Panc1 (cell line): ENCODE measurements at regions not wholly inside any gene's neighbourhood (a gene's known extent, or its start where the extent isn't known, plus 50 kb on each side); places are given as distances from the start of the nearest gene placed in this dataset.

Experiments
- CTCF ChIP-seq: fragments of 450-650 bp; IDR thresholded peaks from 2 replicates; pipeline ENCODE4 v1.5.1; 2017; ENCODE audit warnings: mild to moderate bottlenecking
- POLR2AphosphoS5 ChIP-seq: IDR thresholded peaks from 2 replicates; pipeline ENCODE4 v1.6.1; 2012; ENCODE audit warnings: mild to moderate bottlenecking, low read depth, low read length, moderate library complexity
- REST ChIP-seq, 2 experiments: IDR thresholded peaks; 2 replicates each; pipeline ENCODE4 v1.6.1; 2011 to 2012; ENCODE audit warnings: low read depth in 2 of 2, control low read depth in 1 of 2, low read length in 1 of 2, mild to moderate bottlenecking in 1 of 2, moderate library complexity in 1 of 2; ENCODE audit not compliant: insufficient read depth in 1 of 2
- TCF7L2 ChIP-seq: IDR thresholded peaks from 2 replicates; pipeline ENCODE4 v1.6.1; 2011; ENCODE audit warnings: mild to moderate bottlenecking, low read depth, low read length, inconsistent platforms

GRCh38 chr7:98548370-98548769 lies 68.7 kb upstream of the NPTX2 start:
- TF ChIP-seq CTCF (no peak), REST (IDR thresholded peaks at IDR 0.05; ENCODE audit: insufficient read depth in 1 of 2, low read depth in 2 of 2, low read length in 1 of 2) (no peak), POLR2AphosphoS5 (no peak), TCF7L2 (no peak)
